HL-60 (cell line): ENCODE measurements at regions not wholly inside any gene's neighbourhood (a gene's known extent, or its start where the extent isn't known, plus 50 kb on each side); places are given as distances from the start of the nearest gene placed in this dataset.

Experiments used
- CTCF ChIP-seq: IDR thresholded peaks from one replicate; pipeline ENCODE4 v1.5.1; 2011; ENCODE audit warnings: low read length, control low read depth, inconsistent platforms; ENCODE audit not compliant: insufficient read depth
- GABPA ChIP-seq: IDR thresholded peaks from 2 replicates; pipeline ENCODE4 v1.6.1; 2012; ENCODE audit warnings: low read depth
- POLR2AphosphoS5 ChIP-seq: IDR thresholded peaks from 2 replicates; pipeline ENCODE4 v1.6.1; 2012; ENCODE audit warnings: low read depth
- REST ChIP-seq: IDR thresholded peaks from 2 replicates; pipeline ENCODE4 v1.6.1; 2012; ENCODE audit warnings: low read depth; ENCODE audit not compliant: insufficient replicate concordance
- SPI1 ChIP-seq: IDR thresholded peaks from 2 replicates; pipeline ENCODE4 v1.6.1; 2012; ENCODE audit warnings: low read depth, mild to moderate bottlenecking, borderline replicate concordance

- TF ChIP-seq CTCF (no peak), POLR2AphosphoS5 (no peak), REST (no peak), GABPA (no peak), SPI1 (no peak)
These were observed 501.3 kb upstream of the DIAPH2 start for GRCh38 chrX:96183391-96183790.
